Adrenal gland (tissue), 9 donors: ENCODE measurements at regions not wholly inside any gene's neighbourhood (a gene's known extent, or its start where the extent isn't known, plus 50 kb on each side); places are given as distances from the start of the nearest gene placed in this dataset.

ENCODE experiments used
- DNase-seq, 7 donors: peaks; one replicate each; pipeline ENCODE4 v3.0.0-alpha.2; 2019 to 2020
- H3K27ac ChIP-seq, 5 donors: fragments of 200-600 bp; sonication (generic) in 4 of 5; 1 replicate in 3 of 5; 2 replicates in 2 of 5; pipeline versions ENCODE4 v1.5.1 to v1.8.0; 2016 to 2020; ENCODE audit warnings: mild to moderate bottlenecking in 1 of 5
- H3K27me3 ChIP-seq: fragments of 200-600 bp; 2 replicates; pipeline ENCODE4 v1.8.0; 2021
- H3K36me3 ChIP-seq, 2 donors: fragments of 200-600 bp; replicated peaks in 1 of 2; 1 replicate in 1 of 2; 2 replicates in 1 of 2; pipeline versions ENCODE4 v1.5.1 to v1.8.0; 2018 to 2022
- H3K4me1 ChIP-seq, 2 donors: fragments of 200-600 bp; replicated peaks in 1 of 2; 1 replicate in 1 of 2; 2 replicates in 1 of 2; pipeline versions ENCODE4 v1.5.1 to v1.8.0; 2018 to 2021
- H3K4me3 ChIP-seq, 4 donors: fragments of 200-600 bp; sonication (generic) in 3 of 4; one replicate each; pipeline ENCODE4 v1.5.1; 2016 to 2018
- H3K9me3 ChIP-seq, 3 donors: fragments of 200-600 bp; sonication (generic) in 1 of 3; replicated peaks in 1 of 3; 1 replicate in 2 of 3; 2 replicates in 1 of 3; pipeline versions ENCODE4 v1.5.1 to v1.8.0; 2016 to 2021
- POLR2A ChIP-seq, 2 donors: fragments of 450-650 bp; IDR thresholded peaks; one replicate each; pipeline ENCODE4 v1.6.1; 2017; ENCODE audit warnings: antibody characterized with exemption in 2 of 2, mild to moderate bottlenecking in 2 of 2, moderate library complexity in 1 of 2
- WGBS, 4 donors: extraction: QIAGEN DNeasy Blood & Tissue Kit in 2 of 4; methylation state at CpG; one replicate each; pipeline versions ENCODE4 v1.1.5 to v1.1.7; 2013 to 2017; 5-methylcytosine and 5-hydroxymethylcytosine counted together
- intact Hi-C, 2 donors: fragments of 100-400 bp; cut with DNase I; formaldehyde crosslinking; loops; one replicate each; pipeline versions ENCODE4 v1.14.1 to v1.15.0; 2022 to 2023
- TF ChIP-seq, protein P1 (sequence below), 6 experiments: fragments of 450-650 bp in 4 of 6; fragments of 200-600 bp in 2 of 6; sonication (generic) in 1 of 6; IDR thresholded peaks; 1 replicate in 5 of 6; 2 replicates in 1 of 6; pipeline versions ENCODE4 v1.5.1 to v1.8.0; 2016 to 2021; ENCODE audit warnings: antibody characterized with exemption in 6 of 6, mild to moderate bottlenecking in 2 of 6, moderate library complexity in 1 of 6
- donor health status: healthy with polysubstance abuse.
- donor health status: Bipolar disorder and iron deficiency.
- donor health status: DM: yes; HTN: yes; CAD: no.
- donor health status: DM: no; HTN: no; CAD: no.
- donor health status: DM: no; HTN: no; CAD: no.

DNA sequence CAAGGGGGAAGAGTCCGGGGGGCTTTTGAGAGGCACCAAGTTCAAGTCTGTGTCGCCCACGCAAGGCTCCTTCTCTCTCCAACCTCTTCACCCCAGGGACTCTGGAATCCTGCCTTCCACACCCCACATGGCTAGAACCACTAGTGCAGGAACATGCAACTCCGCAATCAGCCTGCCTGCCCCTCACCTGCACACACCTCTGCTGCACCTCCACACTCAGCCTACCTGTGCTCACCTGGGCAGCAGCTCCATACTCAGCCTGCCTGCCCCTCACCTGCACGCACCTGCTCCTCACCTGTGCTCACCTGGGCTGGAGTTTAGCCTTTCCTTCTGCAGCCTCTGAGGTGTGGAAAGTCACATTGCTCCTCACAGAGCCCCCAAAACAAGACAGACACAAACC is 277.4 kb downstream of the NDUFA10 start:
- intact Hi-C loops: no loop called here
- WGBS, 4 donors: 90 to 98% (median 94%) methylated on average over 3 to 5 of the region's 5 CpGs
- no peak for TF ChIP-seq POLR2A (IDR thresholded peaks at IDR 0.05)
- Histone ChIP-seq H3K27me3 (no peaks in the 10 kb centered on the region), H3K36me3 (no peaks in the 10 kb centered on the region), H3K9me3 (no peaks in the 10 kb centered on the region), H3K4me3 (no peak overlapping the region), H3K4me1 (peaks cover 0 to 7% of the 10 kb centered on the region in 2 donors), H3K27ac (no peak overlapping the region)
- DNase-seq: no peak

DNA sequence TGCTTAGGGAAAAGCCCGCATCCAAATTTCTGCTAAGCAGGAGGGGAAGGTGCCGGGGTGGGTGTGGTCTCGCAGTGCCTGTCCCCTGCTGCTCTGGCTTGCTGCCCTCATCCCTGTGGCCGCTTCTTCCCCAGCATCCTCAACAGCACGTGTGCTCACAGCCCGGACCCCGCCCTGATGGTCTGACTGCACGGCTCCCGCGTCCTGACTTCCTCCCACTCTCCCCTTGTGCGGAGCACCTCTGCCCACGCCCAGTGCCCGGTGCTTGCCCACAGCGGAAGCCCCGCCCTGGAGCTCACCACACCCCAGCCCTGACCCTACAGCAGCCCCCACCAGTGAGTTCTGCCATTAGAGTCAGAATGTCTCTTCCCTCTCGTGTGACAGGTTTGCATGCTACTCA is 277.9 kb downstream of the NDUFA10 start:
- H3K9me3 ChIP-seq: no peaks in the 10 kb centered on the region
- intact Hi-C loops: no loop called here
- peaks cover 0 to 7% of the 10 kb centered on the region in 2 donors for H3K4me1 ChIP-seq
- no peak overlapping the region for H3K27ac ChIP-seq
- 74 to 82% (median 78%) methylated on average over 12 to 16 of the region's 16 CpGs for WGBS, 4 donors
- no peak overlapping the region for H3K4me3 ChIP-seq
- no peak for DNase-seq
- no peaks in the 10 kb centered on the region for H3K27me3 ChIP-seq
- H3K36me3 ChIP-seq: no peaks in the 10 kb centered on the region
- TF ChIP-seq, protein P1, sequence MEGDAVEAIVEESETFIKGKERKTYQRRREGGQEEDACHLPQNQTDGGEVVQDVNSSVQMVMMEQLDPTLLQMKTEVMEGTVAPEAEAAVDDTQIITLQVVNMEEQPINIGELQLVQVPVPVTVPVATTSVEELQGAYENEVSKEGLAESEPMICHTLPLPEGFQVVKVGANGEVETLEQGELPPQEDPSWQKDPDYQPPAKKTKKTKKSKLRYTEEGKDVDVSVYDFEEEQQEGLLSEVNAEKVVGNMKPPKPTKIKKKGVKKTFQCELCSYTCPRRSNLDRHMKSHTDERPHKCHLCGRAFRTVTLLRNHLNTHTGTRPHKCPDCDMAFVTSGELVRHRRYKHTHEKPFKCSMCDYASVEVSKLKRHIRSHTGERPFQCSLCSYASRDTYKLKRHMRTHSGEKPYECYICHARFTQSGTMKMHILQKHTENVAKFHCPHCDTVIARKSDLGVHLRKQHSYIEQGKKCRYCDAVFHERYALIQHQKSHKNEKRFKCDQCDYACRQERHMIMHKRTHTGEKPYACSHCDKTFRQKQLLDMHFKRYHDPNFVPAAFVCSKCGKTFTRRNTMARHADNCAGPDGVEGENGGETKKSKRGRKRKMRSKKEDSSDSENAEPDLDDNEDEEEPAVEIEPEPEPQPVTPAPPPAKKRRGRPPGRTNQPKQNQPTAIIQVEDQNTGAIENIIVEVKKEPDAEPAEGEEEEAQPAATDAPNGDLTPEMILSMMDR (IDR thresholded peaks at IDR 0.05): no peak

DNA sequence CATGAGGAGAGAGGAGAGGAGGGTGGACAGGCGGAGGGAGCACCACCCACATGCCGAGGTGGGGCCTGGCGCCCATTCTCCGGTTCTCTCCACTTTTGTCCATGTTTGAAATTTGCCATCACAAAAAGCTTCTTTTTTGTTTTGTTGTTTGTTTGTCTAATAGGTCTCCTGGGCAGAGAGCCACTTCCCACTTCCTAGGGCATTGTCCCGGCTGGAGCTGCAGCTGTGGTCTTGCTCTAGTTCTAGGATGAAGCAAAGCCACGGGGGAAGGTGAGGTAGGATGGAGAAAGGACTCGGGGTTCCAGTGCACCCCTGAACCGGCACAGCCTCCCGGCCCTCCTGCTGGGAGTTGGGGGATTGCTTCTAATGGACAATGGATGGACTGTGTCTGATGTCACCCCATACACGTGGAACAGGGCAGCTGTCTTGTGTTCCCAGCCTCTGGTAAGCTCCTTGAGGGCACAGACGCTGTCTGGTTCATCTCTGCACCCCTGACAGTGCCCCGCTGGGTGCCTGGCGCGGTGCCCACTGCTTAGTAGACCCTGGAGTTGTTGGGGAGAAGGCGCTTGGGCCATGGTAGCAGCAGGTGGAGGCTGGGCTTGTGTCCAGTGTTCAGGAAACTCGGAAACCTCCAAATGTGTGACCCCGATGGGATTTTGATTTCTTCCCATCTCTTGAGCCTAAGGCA is 278.4 kb downstream of the NDUFA10 start:
- no peak for DNase-seq
- no peaks in the 10 kb centered on the region for H3K27me3 ChIP-seq
- no peaks in the 10 kb centered on the region for H3K9me3 ChIP-seq
- peaks cover 0 to 3% of the 10 kb centered on the region in 2 donors for H3K4me1 ChIP-seq
- H3K4me3 ChIP-seq: no peak overlapping the region
- TF ChIP-seq, protein P1 (IDR thresholded peaks at IDR 0.05): no peak
- TF ChIP-seq POLR2A (IDR thresholded peaks at IDR 0.05): no peak
- WGBS, 4 donors: 82 to 85% (median 83%) methylated on average over 9 to 17 of the region's 17 CpGs
- H3K27ac ChIP-seq: no peak overlapping the region
- no peaks in the 10 kb centered on the region for H3K36me3 ChIP-seq
- intact Hi-C loops: no loop called here

DNA sequence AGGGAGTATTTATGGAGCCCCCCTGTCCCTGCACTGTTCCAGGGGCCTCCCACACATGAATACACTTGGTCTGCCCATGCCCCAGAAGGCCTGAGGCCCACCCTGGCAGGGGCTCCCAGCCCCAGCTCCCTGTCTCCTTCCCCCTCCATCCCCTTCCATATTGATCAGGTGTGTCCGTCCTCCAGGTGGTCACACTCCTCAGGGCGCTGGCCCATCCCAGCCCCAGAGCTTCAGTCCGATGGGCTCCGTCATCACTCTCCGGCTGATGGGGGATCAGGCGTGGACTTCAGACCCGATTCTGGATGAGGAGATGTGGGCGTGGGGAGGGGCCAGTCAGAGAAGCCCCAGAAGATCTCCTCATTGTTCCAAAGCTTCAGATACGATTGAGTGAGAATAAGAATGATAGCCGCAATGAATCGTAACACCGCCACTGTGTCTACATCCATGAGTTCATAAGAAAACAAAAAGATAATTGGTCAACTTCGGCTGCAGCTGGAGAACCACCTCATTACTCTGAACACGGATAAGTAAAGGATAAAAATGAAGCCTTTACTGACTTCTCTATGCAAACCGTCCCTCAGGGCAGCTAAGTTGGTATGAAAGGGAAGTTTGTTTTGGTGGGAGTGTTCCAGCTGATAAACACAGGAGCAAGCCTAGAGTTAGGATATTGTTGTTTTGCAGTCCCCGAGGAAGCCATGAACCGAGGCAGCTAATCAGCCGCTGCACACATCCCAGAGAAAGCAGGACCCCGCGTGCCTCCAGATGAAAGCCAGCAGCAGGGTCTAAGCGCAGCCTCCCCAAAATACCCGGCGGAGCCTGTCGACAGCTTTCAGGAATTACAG is 279.5 kb downstream of the NDUFA10 start:
- no peak for TF ChIP-seq POLR2A (IDR thresholded peaks at IDR 0.05)
- TF ChIP-seq, protein P1 (IDR thresholded peaks at IDR 0.05): no peak
- no peak for DNase-seq
- Histone ChIP-seq H3K27me3 (no peaks in the 10 kb centered on the region), H3K4me1 (no peaks in the 10 kb centered on the region), H3K9me3 (no peaks in the 10 kb centered on the region), H3K27ac (no peak overlapping the region), H3K36me3 (no peaks in the 10 kb centered on the region), H3K4me3 (no peak overlapping the region)
- intact Hi-C loops: no loop called here
- 67 to 72% (median 71%) methylated on average over 23 to 24 of the region's 24 CpGs for WGBS, 4 donors
